ENCODE measurements at regions not wholly inside any gene's neighbourhood (a gene's known extent, or its start where the extent isn't known, plus 50 kb on each side); places are given as distances from the start of the nearest gene placed in this dataset.
A peak's percentile ranks its signal among the peaks of the same experiment; 100 is the strongest.

- no peak for DNase-seq
These were observed 1186.3 kb downstream of the UQCRFS1 start for GRCh38 chr19:28026636-28027035.

- no peak for DNase-seq
These were observed 1188.0 kb downstream of the UQCRFS1 start for GRCh38 chr19:28024920-28025319.

DNA sequence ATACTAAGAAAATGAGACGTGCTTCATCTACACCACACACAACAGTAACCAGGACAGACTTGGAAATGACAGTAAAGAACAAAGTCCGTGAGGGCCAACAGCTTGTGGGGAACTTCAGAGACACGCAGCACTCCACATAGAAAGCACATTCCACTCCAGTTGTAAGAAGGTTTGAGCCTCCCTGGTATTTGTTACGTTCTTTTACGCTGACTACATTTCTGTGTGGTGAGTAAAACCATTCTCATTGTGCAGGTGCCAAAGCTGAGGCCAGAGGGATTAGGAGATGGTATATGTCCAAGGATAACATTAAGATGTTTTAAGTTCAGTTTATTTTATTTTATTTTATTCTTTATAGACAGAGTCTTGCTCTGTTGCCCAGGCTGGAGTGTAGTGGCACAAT is 1189.9 kb downstream of the UQCRFS1 start:
- no peak for DNase-seq

DNA sequence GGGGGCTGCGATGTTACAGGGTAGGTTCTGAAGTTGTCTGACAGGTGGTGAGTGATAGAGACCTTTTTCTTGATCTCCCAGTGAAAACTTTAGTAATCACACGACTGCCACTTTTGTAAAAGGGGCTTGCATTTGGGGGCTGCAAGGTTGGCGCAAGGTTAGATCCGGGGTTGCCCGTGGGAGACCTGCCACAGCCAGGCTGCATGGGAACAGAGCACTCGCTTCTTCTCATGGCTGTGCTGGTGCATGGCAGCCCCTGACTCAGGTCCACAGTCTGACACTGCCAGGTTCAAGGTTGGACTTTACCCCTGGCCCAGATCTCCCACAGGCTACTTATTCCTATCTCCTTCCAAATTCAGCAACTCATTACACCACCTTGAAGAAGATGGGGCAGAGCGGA is 1190.4 kb downstream of the UQCRFS1 start:
- no peak for DNase-seq

GRCh38 chr19:28021259-28022185 is 1191.4 kb downstream of the UQCRFS1 start:
- DNase-seq: no peak

DNA sequence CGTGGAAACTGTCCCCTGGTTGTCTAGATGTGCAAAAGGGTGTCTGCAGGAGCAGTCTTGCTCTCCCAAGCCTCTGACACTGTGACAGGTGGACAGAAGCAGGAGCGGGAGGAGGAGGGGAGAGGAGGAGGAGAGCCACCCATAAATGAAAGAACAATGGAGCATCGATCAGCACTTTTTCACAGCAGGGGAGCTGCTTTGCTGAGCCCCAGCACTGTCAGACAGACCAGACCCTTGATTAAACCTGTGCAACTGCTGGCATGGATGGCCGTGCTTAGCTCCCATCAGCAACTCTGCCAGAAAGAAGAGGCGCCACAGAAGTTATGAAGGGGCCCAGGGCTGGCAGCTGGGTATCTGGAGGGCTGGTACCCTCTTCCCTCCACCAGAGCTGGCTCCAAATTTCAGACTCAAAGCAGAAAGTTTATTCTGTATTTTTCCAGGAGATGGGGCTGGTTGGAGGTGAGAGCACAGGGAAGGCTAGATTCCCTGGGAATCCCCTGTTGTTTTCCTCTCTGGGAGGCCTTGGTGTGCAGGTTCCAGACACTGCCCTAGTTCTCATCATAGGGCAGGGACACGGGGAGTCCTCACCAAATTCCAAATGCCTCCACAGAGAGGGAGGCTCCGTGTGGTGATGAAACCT is 1192.2 kb downstream of the UQCRFS1 start:
- no peak for DNase-seq

GRCh38 chr19:28019901-28020300 is 1193.0 kb downstream of the UQCRFS1 start:
- DNase-seq: no peak

DNA sequence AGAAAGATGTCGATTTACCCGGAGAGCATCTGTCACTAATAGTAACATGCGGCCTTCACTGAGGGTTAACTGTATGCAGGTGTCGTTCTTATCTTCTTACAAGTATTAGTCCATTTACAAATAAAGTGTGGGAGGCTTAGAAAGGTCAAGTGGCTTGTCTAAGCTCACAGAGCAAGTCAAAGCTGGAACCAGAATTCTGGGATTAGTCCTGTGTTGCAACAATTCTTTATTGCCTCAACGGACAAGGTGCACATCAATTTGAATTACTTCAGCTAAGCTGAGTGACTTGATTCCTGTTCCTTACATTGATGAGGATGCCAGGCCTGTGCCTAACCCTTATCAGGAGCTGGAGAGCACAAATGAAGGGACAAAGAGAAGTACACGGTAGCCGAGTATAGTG is 1193.6 kb downstream of the UQCRFS1 start:
- no peak for DNase-seq

DNA sequence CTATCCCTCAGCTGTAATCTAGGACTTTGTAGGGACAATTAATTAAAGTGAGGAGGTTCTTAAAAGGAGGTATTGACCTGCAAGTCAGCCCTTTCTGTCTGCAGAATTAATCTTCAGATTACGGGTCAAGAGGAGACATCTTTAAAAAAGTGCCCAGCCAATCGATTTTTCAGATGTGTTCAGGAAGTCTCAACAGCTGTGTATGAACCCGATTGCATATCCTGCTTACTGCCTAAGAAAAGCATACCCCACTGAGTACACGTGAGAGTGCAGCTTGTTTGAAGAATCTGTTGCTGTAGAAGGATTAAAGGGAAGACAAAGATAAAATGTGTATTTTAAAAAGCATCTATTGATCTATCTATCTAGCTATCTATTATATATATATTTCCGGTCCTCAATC is 1194.5 kb downstream of the UQCRFS1 start:
- DNase-seq: no peak

GRCh38 chr19:28014615-28015405 is 1198.1 kb downstream of the UQCRFS1 start:
- no peak for DNase-seq

DNA sequence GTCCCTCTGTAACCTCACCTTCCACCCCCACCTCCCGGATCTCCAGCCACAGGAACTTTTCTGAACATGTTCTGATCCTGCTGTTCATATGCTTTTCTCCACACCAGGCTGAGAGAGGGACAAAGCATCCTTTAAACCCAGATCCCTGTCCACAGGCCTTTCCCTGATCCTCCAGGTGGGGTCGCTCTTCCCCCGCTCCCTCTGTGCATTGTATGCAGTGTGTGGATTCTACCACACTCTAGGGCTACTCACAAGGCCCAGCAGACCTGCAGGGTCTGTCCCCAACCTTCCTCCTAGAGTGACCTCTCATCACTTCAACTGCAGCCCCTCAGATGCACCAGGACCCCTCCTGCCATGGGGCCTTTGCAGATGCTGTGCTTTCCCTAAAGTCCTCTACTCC is 1200.6 kb downstream of the UQCRFS1 start:
- no peak for DNase-seq

DNA sequence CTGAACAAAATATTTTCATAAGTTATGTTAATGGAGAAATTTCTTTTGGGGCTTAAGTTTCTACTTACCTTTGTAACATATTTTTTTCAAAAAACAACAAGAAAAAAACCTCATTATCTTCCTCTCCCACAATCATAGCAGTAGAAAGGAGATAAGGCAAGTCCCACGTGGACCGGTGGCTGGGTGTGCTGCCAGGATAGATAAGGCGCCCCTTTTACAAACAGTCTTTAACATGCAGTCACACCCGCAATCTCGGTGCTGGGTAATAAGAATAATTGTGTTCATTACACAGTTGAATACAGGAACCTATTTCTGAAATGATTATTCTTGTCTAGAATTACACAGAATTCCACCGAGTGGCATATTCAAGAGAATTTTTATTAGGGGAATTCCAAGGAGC is 1202.3 kb downstream of the UQCRFS1 start:
- no peak for DNase-seq

- no peak for DNase-seq
These were observed 1203.3 kb downstream of the UQCRFS1 start for GRCh38 chr19:28009696-28010095.

- DNase-seq: no peak
These were observed 1204.3 kb downstream of the UQCRFS1 start for GRCh38 chr19:28008695-28009094.

GRCh38 chr19:28003543-28003942 is 1209.4 kb downstream of the UQCRFS1 start:
- no peak for DNase-seq

DNA sequence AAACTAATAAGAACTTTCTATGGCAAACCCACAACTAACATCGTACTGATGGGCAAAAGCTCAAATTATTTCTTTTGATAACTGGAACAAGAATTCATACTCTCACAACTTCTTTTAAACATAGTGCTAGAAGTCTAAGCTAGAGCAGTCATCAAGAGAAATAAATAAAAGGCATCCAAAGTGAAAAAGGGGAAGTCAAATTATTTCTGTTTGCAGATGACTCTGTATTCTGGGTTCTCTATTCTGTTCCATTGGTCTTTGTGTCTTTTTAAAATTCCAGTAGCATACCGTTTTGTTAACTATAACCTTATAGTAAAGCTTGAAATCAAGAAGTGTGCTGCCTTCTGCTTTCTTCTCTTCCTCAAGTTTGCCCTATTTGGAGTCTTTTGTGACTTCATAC is 1215.9 kb downstream of the UQCRFS1 start:
- DNase-seq: no peak

DNA sequence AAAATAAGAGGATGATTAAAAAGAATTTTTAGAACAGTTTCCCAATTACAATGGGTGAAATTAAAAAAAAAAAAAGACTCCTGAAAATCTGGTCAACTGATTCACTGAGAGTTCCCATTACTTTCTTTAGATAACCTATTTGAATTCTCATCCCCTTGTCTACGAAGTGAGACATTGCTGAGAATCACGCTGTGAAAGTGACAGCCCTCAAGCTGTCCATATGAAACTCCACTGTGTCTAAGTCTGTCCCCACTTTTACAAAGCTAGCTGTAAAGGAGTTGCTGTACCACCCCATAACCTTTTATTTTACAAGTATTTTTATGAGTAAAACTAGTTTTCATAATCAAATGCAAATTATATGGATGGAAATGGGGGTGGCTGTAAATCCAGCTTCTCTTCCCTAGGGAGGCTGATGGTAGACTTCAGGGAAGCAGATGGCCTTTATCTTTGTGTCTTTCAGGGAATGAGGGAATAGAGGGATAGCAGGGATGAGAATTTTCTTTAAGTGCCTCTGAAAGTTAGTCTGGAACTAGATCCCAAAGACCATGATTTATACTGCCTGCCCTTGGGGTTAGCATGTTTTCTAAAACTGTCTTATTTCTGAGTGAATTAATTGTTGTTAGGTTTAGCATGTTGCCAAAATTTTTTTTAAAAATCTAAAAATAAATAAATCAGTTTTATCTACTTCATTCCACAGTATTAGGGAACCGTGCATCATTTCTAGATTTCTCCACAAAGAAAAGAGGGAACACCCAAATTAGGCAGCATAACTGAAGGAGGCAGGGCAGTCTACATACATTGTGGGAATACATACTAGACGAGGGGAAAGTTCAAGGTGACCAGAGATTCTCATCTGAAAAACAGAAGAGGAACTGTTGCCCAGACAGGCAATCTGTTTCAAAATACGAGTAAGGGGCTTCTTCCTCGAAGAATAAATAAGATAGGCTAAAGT is 1219.1 kb downstream of the UQCRFS1 start:
- no peak for DNase-seq

- DNase-seq: no peak
These were observed 1226.7 kb downstream of the UQCRFS1 start for GRCh38 chr19:27986299-27986698.

DNA sequence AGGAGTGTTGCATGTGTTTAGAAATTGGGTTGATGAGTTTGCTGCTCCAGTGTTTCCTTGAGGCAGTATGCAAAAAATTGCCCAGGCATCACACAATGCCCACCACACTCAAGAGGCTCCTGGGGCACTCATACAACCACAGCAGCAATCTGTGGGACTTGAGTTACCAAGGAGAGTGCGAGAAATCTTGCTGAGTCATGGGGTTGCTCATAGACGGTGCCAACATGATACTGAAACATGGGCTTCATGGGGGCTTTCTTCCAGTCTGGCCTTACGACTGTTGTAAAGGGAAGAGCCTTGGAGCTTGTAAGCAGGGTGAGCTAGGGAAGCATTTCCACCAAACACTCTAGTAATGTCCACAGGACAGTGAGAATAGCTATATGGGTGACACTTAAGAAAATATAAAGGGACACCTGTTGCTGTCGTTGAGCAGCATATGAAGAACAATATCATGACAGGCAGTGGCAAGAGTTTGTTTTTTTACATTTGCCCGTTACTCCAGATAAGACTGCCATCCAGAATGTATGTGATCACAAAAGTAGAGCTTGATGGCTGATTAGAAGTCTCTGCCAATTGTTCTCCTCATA is 1237.4 kb downstream of the UQCRFS1 start:
- DNase-seq: no peak

DNA sequence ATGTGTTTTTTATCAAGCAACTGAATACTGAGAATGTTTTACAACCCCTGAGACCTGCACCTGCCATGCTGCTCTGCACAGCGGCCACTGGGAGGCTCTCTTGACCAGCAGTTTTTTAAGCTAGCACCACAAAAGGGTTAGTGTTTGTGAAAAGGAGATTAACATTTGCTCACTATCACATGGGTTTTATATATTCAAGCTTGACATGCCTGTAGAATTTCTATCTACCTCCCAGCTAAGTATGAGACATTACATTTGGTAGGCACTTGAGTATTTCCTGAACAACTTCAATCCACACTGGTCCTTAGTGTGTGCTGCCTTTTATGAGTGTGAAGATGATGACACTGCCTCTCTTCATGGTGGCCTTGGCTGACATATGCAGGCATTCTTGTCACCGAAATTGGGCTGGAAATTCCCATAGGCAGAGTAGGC is 1238.9 kb downstream of the UQCRFS1 start:
- DNase-seq: peak; percentile 22

DNA sequence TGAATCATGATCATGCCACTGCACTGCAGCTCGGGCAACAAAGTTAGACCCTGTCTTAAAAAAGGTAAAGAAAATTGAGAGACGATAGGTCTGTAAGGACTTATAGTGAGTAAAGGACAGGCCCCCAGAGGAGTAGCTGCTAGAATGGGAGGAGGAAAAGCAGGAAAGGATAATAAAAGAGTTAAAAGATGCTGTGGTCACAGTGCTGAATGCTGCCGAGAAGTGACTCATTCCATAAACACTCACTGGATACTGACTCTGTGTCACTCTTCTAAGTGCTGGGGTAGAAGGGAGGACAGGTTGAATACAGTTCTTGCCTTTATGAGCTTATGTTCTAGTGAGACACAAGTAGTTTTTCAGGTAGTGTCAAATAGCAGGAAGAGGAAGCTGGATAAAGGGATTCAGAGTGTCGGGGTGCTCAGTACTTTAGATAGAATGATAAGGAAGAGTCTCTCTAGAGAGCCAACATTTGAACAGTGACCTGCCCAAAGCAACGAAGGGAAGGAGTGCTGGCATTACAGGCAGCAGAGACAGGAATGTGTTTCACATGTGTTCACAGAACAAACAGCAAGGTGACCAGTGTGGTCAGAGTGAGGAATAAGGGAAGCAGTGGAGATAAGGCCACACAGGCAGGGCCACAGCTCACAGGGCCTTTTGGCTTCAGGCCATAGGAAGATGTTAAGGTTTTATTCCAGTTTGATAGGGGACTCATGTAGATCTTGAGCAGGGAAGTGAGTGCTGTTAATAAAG is 1240.5 kb downstream of the UQCRFS1 start:
- no peak for DNase-seq
